ENCODE measurements at regions not wholly inside any gene's neighbourhood (a gene's known extent, or its start where the extent isn't known, plus 50 kb on each side); places are given as distances from the start of the nearest gene placed in this dataset.

GRCh38 chr10:124222988-124223710 lies 129.8 kb upstream of the CHST15 start:
- H3K9me3 ChIP-seq (ENCODE audit: low read depth, low read length) = no peaks in the 10 kb centered on the region
- H3K27me3 ChIP-seq (ENCODE audit: insufficient read depth, low read length) = no peaks in the 10 kb centered on the region
- no peak overlapping the region for H3K4me3 ChIP-seq (ENCODE audit: low read length)
- peaks cover 15% of the 10 kb centered on the region for H3K4me1 ChIP-seq (ENCODE audit: insufficient read depth, low read length)

GRCh38 chr10:124222318-124222987 lies 129.1 kb upstream of the CHST15 start:
- H3K4me3 ChIP-seq (ENCODE audit: low read length) = no peak overlapping the region
- H3K9me3 ChIP-seq (ENCODE audit: low read depth, low read length) = no peaks in the 10 kb centered on the region
- H3K4me1 ChIP-seq (ENCODE audit: insufficient read depth, low read length) = peaks cover 22% of the 10 kb centered on the region
- H3K27me3 ChIP-seq (ENCODE audit: insufficient read depth, low read length) = no peaks in the 10 kb centered on the region

GRCh38 chr10:124221356-124222317 lies 128.2 kb upstream of the CHST15 start:
- no peaks in the 10 kb centered on the region for H3K27me3 ChIP-seq (ENCODE audit: insufficient read depth, low read length)
- H3K4me3 ChIP-seq (ENCODE audit: low read length) = no peak overlapping the region
- H3K4me1 ChIP-seq (ENCODE audit: insufficient read depth, low read length) = peaks cover 30% of the 10 kb centered on the region
- H3K9me3 ChIP-seq (ENCODE audit: low read depth, low read length) = no peaks in the 10 kb centered on the region

GRCh38 chr10:124220971-124221355 lies 127.6 kb upstream of the CHST15 start:
- no peak overlapping the region for H3K4me3 ChIP-seq (ENCODE audit: low read length)
- H3K9me3 ChIP-seq (ENCODE audit: low read depth, low read length) = no peaks in the 10 kb centered on the region
- no peaks in the 10 kb centered on the region for H3K27me3 ChIP-seq (ENCODE audit: insufficient read depth, low read length)
- H3K4me1 ChIP-seq (ENCODE audit: insufficient read depth, low read length) = peaks cover 31% of the 10 kb centered on the region

GRCh38 chr10:124220547-124220946 lies 127.1 kb upstream of the CHST15 start:
- Histone ChIP-seq H3K4me3 (ENCODE audit: low read length) (no peak overlapping the region), H3K4me1 (ENCODE audit: insufficient read depth, low read length) (peaks cover 31% of the 10 kb centered on the region), H3K27me3 (ENCODE audit: insufficient read depth, low read length) (no peaks in the 10 kb centered on the region), H3K9me3 (ENCODE audit: low read depth, low read length) (no peaks in the 10 kb centered on the region)

GRCh38 chr10:124219655-124220054 lies 126.3 kb upstream of the CHST15 start:
- H3K4me1 ChIP-seq (ENCODE audit: insufficient read depth, low read length) = peaks cover 31% of the 10 kb centered on the region
- no peaks in the 10 kb centered on the region for H3K9me3 ChIP-seq (ENCODE audit: low read depth, low read length)
- H3K27me3 ChIP-seq (ENCODE audit: insufficient read depth, low read length) = no peaks in the 10 kb centered on the region
- no peak overlapping the region for H3K4me3 ChIP-seq (ENCODE audit: low read length)

GRCh38 chr10:124219062-124219461 lies 125.7 kb upstream of the CHST15 start:
- Histone ChIP-seq H3K4me1 (ENCODE audit: insufficient read depth, low read length) (peaks cover 31% of the 10 kb centered on the region), H3K9me3 (ENCODE audit: low read depth, low read length) (no peaks in the 10 kb centered on the region), H3K4me3 (ENCODE audit: low read length) (no peak overlapping the region), H3K27me3 (ENCODE audit: insufficient read depth, low read length) (no peaks in the 10 kb centered on the region)

GRCh38 chr10:124217906-124218804 lies 124.8 kb upstream of the CHST15 start:
- H3K4me3 ChIP-seq (ENCODE audit: low read length) = no peak overlapping the region
- H3K4me1 ChIP-seq (ENCODE audit: insufficient read depth, low read length) = peaks cover 31% of the 10 kb centered on the region
- no peaks in the 10 kb centered on the region for H3K9me3 ChIP-seq (ENCODE audit: low read depth, low read length)

GRCh38 chr10:124217031-124217430 lies 123.6 kb upstream of the CHST15 start:
- Histone ChIP-seq H3K4me3 (ENCODE audit: low read length) (no peak overlapping the region), H3K27me3 (ENCODE audit: insufficient read depth, low read length) (no peaks in the 10 kb centered on the region), H3K4me1 (ENCODE audit: insufficient read depth, low read length) (peaks cover 29% of the 10 kb centered on the region), H3K9me3 (ENCODE audit: low read depth, low read length) (no peaks in the 10 kb centered on the region)

More at GRCh38 chr10:124217906-124218804, 124.8 kb upstream of the CHST15 start:
- no peaks in the 10 kb centered on the region for H3K27me3 ChIP-seq (ENCODE audit: insufficient read depth, low read length)

GRCh38 chr10:124214610-124215375 lies 121.4 kb upstream of the CHST15 start:
- Histone ChIP-seq H3K4me3 (ENCODE audit: low read length) (no peak overlapping the region), H3K27me3 (ENCODE audit: insufficient read depth, low read length) (no peaks in the 10 kb centered on the region), H3K4me1 (ENCODE audit: insufficient read depth, low read length) (peaks cover 16% of the 10 kb centered on the region), H3K9me3 (ENCODE audit: low read depth, low read length) (no peaks in the 10 kb centered on the region)

- Histone ChIP-seq H3K9me3 (ENCODE audit: low read depth, low read length) (no peaks in the 10 kb centered on the region), H3K4me3 (ENCODE audit: low read length) (no peak overlapping the region), H3K27me3 (ENCODE audit: insufficient read depth, low read length) (no peaks in the 10 kb centered on the region), H3K4me1 (ENCODE audit: insufficient read depth, low read length) (peaks cover 16% of the 10 kb centered on the region)
These were observed 120.6 kb upstream of the CHST15 start for GRCh38 chr10:124213899-124214510.

GRCh38 chr10:124213471-124213870 lies 120.1 kb upstream of the CHST15 start:
- Histone ChIP-seq H3K4me1 (ENCODE audit: insufficient read depth, low read length) (peaks cover 16% of the 10 kb centered on the region), H3K4me3 (ENCODE audit: low read length) (no peak overlapping the region), H3K27me3 (ENCODE audit: insufficient read depth, low read length) (no peaks in the 10 kb centered on the region), H3K9me3 (ENCODE audit: low read depth, low read length) (no peaks in the 10 kb centered on the region)

GRCh38 chr10:124212702-124213101 lies 119.3 kb upstream of the CHST15 start:
- Histone ChIP-seq H3K27me3 (ENCODE audit: insufficient read depth, low read length) (no peaks in the 10 kb centered on the region), H3K9me3 (ENCODE audit: low read depth, low read length) (no peaks in the 10 kb centered on the region)

More at GRCh38 chr10:124212702-124213101, 119.3 kb upstream of the CHST15 start:
- Histone ChIP-seq H3K4me3 (ENCODE audit: low read length) (no peak overlapping the region), H3K4me1 (ENCODE audit: insufficient read depth, low read length) (peaks cover 12% of the 10 kb centered on the region)

Data from mononuclear cell (primary cell).